Retinal pigment epithelial cell (primary cell): ENCODE measurements at regions not wholly inside any gene's neighbourhood (a gene's known extent, or its start where the extent isn't known, plus 50 kb on each side); places are given as distances from the start of the nearest gene placed in this dataset.
"Not testable (repeated sequence)": the region's sequence is repeated elsewhere in the genome, so short reads cannot be mapped to it uniquely, and the experiment has no call there.

Experiments used
- DNase-seq: peaks from one replicate; pipeline ENCODE4 v3.0.0-alpha.2; 2010; ENCODE audit warnings: low read depth
- H3K4me3 ChIP-seq: 2 replicates; pipeline ENCODE4 v1.5.1; 2011; ENCODE audit warnings: mild to moderate bottlenecking, low read length, control low read depth, moderate library complexity
- TF ChIP-seq, protein P1 (sequence below): conservative IDR thresholded peaks from 2 replicates; pipeline ENCODE4 v1.5.1; 2011; ENCODE audit warnings: low read depth, low read length, control low read depth, inconsistent platforms

DNA sequence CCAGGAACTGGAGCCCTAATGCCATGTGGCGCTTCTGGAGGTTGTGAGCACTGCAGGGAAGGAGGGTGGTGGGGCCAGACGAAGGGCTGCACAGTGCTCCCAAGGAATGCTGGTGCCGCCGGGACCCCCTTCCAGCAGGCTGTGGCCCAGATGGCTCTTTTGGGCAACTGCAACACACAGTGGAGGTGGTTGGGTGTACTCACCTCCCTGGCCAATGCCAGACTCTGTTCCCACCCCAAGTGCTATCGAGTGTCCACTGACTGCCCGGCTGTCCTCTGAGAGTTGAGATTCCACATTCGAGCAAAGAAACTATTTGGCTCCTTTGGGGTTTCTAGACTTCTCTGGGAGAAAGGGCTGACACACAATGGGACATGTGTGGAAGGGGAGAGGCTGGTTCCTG lies 167.9 kb downstream of the RGS9 start:
- TF ChIP-seq, protein P1, sequence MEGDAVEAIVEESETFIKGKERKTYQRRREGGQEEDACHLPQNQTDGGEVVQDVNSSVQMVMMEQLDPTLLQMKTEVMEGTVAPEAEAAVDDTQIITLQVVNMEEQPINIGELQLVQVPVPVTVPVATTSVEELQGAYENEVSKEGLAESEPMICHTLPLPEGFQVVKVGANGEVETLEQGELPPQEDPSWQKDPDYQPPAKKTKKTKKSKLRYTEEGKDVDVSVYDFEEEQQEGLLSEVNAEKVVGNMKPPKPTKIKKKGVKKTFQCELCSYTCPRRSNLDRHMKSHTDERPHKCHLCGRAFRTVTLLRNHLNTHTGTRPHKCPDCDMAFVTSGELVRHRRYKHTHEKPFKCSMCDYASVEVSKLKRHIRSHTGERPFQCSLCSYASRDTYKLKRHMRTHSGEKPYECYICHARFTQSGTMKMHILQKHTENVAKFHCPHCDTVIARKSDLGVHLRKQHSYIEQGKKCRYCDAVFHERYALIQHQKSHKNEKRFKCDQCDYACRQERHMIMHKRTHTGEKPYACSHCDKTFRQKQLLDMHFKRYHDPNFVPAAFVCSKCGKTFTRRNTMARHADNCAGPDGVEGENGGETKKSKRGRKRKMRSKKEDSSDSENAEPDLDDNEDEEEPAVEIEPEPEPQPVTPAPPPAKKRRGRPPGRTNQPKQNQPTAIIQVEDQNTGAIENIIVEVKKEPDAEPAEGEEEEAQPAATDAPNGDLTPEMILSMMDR: no peak
- H3K4me3 ChIP-seq: no peak overlapping the region
- DNase-seq: no peak

DNA sequence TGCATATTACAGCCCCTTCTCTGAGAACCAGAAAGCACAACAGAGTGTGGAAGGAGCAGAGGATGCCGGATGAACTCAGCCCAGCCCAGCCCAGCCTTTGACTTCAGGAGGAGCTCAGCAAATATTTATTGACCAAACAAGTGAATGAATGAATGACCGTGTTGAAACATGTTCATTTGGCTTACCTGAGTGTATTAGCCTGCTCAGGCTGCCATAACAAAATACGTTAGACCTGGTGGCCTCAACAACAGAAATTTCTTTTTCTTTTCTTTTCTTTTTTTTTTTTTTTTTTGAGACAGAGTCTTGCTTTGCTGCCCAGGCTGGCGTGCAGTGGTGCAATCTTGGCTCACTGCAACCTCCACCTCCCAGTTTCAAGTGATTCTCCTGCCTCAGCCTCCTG lies 164.7 kb downstream of the RGS9 start:
- DNase-seq, H3K4me3 ChIP-seq: not testable (repeated sequence)

- no peak for DNase-seq
- no peak overlapping the region for H3K4me3 ChIP-seq
- TF ChIP-seq, protein P1: no peak
Measured at GRCh38 chr17:65301184-65301583, 164.0 kb downstream of the RGS9 start.

GRCh38 chr17:65297916-65298315 lies 160.7 kb downstream of the RGS9 start:
- no peak overlapping the region for H3K4me3 ChIP-seq
- TF ChIP-seq, protein P1: no peak
- no peak for DNase-seq

DNA sequence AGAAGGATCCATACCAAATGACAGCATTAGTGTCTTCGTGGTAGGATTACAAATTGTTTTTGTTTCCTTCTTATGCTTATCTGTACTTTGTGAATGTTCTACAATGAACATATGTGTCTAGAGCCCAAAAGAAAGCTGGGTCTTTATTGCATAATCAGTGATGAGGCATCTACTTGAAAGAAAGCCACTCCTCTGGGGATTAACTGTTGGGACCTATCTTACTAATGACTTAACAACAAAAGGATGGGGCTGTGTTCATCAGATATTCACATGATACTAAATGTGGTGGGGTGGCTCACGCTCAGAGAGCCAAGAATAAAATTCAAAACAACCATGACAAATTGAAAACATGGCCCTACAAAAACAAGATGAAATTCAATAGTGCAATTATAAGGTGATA lies 160.2 kb downstream of the RGS9 start:
- no peak for DNase-seq
- TF ChIP-seq, protein P1: no peak
- no peak overlapping the region for H3K4me3 ChIP-seq

- DNase-seq: no peak
- TF ChIP-seq, protein P1: peak; percentile 93
- no peak overlapping the region for H3K4me3 ChIP-seq
Measured at GRCh38 chr17:65294181-65294719, 157.1 kb downstream of the RGS9 start.

GRCh38 chr17:65293584-65294180 lies 156.5 kb downstream of the RGS9 start:
- DNase-seq: no peak
- TF ChIP-seq, protein P1: no peak
- no peak overlapping the region for H3K4me3 ChIP-seq
